ENCODE measurements at regions not wholly inside any gene's neighbourhood (a gene's known extent, or its start where the extent isn't known, plus 50 kb on each side); places are given as distances from the start of the nearest gene placed in this dataset.

DNA sequence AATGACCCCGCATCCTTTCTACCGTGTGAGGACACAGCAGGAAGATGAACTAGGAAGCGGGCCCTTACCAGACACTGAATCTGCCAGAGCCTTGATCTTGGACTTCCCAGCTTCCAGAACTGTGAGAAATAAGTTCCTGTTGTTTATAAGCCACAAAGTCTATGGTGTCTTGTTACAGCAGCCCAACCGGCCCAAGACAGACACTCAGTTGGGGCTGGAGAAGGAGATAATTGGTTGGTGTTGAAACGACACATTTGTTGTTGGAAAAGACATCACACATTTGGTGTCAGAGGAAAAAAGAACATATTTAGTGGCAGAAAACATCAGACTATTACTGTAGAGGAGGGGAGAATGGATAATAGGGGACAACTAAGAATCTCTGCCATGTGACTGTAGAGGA is 122.3 kb upstream of the SEC14L1 start:
- TF ChIP-seq, protein P1, sequence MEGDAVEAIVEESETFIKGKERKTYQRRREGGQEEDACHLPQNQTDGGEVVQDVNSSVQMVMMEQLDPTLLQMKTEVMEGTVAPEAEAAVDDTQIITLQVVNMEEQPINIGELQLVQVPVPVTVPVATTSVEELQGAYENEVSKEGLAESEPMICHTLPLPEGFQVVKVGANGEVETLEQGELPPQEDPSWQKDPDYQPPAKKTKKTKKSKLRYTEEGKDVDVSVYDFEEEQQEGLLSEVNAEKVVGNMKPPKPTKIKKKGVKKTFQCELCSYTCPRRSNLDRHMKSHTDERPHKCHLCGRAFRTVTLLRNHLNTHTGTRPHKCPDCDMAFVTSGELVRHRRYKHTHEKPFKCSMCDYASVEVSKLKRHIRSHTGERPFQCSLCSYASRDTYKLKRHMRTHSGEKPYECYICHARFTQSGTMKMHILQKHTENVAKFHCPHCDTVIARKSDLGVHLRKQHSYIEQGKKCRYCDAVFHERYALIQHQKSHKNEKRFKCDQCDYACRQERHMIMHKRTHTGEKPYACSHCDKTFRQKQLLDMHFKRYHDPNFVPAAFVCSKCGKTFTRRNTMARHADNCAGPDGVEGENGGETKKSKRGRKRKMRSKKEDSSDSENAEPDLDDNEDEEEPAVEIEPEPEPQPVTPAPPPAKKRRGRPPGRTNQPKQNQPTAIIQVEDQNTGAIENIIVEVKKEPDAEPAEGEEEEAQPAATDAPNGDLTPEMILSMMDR (conservative IDR thresholded peaks at IDR 0.05; ENCODE audit: low read depth, low read length) = no peak
- TF ChIP-seq EZH2 (IDR thresholded peaks at IDR 0.05; ENCODE audit: low read length, unreplicated experiment) = no peak

Data from PC-3 (cell line).